Vagina (tissue), 2 donors: ENCODE measurements at regions not wholly inside any gene's neighbourhood (a gene's known extent, or its start where the extent isn't known, plus 50 kb on each side); places are given as distances from the start of the nearest gene placed in this dataset.

ENCODE experiments used
- POLR2A ChIP-seq, 2 donors: fragments of 450-650 bp; IDR thresholded peaks; one replicate each; pipeline ENCODE4 v1.6.1; 2017; ENCODE audit warnings: antibody characterized with exemption in 2 of 2, mild to moderate bottlenecking in 2 of 2, moderate library complexity in 2 of 2
- POLR2AphosphoS5 ChIP-seq, 2 donors: sonication (generic); formaldehyde crosslinking; IDR thresholded peaks; one replicate each; pipeline ENCODE4 v1.9.0; 2017; ENCODE audit warnings: antibody characterized with exemption in 2 of 2, mild to moderate bottlenecking in 2 of 2, low read depth in 1 of 2; ENCODE audit not compliant: insufficient read depth in 1 of 2
- TF ChIP-seq, protein P1 (sequence below), 3 experiments: fragments of 450-650 bp in 2 of 3; fragments of 200-600 bp in 1 of 3; sonication (generic) in 1 of 3; IDR thresholded peaks; one replicate each; pipeline ENCODE4 v1.5.1; 2017 to 2019; ENCODE audit warnings: antibody characterized with exemption in 3 of 3, mild to moderate bottlenecking in 2 of 3, moderate library complexity in 2 of 3

DNA sequence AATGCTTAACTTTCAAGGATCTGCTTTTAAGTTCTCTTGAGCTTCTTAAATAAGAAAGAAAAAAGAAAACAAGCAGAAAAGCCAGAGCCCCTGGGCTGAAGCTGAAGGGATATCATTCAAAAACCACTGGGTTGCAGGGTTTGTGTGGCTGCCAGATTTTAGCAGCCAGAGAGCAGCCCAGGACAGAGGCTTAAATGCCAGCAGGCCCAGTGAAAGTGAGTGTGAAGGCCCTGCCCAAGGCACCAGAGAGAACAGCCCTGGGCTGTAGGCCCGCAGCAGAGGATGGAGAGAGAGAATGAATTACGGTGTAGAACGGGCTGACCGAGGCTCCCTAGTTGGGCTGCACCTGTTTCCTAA lies 106.3 kb upstream of the BOC start:
- TF ChIP-seq, protein P1, sequence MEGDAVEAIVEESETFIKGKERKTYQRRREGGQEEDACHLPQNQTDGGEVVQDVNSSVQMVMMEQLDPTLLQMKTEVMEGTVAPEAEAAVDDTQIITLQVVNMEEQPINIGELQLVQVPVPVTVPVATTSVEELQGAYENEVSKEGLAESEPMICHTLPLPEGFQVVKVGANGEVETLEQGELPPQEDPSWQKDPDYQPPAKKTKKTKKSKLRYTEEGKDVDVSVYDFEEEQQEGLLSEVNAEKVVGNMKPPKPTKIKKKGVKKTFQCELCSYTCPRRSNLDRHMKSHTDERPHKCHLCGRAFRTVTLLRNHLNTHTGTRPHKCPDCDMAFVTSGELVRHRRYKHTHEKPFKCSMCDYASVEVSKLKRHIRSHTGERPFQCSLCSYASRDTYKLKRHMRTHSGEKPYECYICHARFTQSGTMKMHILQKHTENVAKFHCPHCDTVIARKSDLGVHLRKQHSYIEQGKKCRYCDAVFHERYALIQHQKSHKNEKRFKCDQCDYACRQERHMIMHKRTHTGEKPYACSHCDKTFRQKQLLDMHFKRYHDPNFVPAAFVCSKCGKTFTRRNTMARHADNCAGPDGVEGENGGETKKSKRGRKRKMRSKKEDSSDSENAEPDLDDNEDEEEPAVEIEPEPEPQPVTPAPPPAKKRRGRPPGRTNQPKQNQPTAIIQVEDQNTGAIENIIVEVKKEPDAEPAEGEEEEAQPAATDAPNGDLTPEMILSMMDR (IDR thresholded peaks at IDR 0.05), result no peak
- no peak for TF ChIP-seq POLR2A (IDR thresholded peaks at IDR 0.05)
- TF ChIP-seq POLR2AphosphoS5 (IDR thresholded peaks at IDR 0.05; ENCODE audit: insufficient read depth in 1 of 2, low read depth in 1 of 2), result no peak
